ENCODE measurements at regions not wholly inside any gene's neighbourhood (a gene's known extent, or its start where the extent isn't known, plus 50 kb on each side); places are given as distances from the start of the nearest gene placed in this dataset.

GRCh38 chr4:177220376-177220775 is 89.3 kb upstream of the NEIL3 start:
- no peak for DNase-seq
- Mint-ChIP-seq H3K27ac (no peak overlapping the region), H3K36me3 (ENCODE audit: low read depth) (no peaks in the 10 kb centered on the region), H3K27me3 (no peaks in the 10 kb centered on the region), H3K4me1 (ENCODE audit: low read depth) (no peaks in the 10 kb centered on the region), H3K9me3 (no peaks in the 10 kb centered on the region), H3K4me3 (no peak overlapping the region)
- Histone ChIP-seq H3K27ac (ENCODE audit: low read depth in 1 of 2, low read length in 2 of 2) (no peak overlapping the region), H3K4me3 (ENCODE audit: low read length) (no peak overlapping the region), H3K9me3 (ENCODE audit: control insufficient read depth in 1 of 2, insufficient read depth in 1 of 2, low read length in 2 of 2) (no peaks in the 10 kb centered on the region), H3K4me1 (ENCODE audit: insufficient read depth, low read length) (no peaks in the 10 kb centered on the region), H3K27me3 (ENCODE audit: control insufficient read depth in 1 of 2, insufficient read depth in 2 of 2, low read length in 2 of 2) (no peaks in the 10 kb centered on the region), H3K36me3 (ENCODE audit: insufficient read depth, low read length) (no peaks in the 10 kb centered on the region)
- POLR2A ChIA-PET: no interaction called here
- ATAC-seq (ENCODE audit: poor library complexity): no peak
- CTCF ChIA-PET: no interaction called here
- intact Hi-C loops (cut with DNase I, micrococcal nuclease): no loop called here
- TF ChIP-seq CTCF (IDR thresholded peaks at IDR 0.05): no peak

- Histone ChIP-seq H3K27me3 (ENCODE audit: control insufficient read depth in 1 of 2, insufficient read depth in 2 of 2, low read length in 2 of 2) (no peaks in the 10 kb centered on the region), H3K4me1 (ENCODE audit: insufficient read depth, low read length) (no peaks in the 10 kb centered on the region), H3K9me3 (ENCODE audit: control insufficient read depth in 1 of 2, insufficient read depth in 1 of 2, low read length in 2 of 2) (peaks cover 0 to 5% of the 10 kb centered on the region in 2 experiments), H3K36me3 (ENCODE audit: insufficient read depth, low read length) (no peaks in the 10 kb centered on the region), H3K27ac (ENCODE audit: low read depth in 1 of 2, low read length in 2 of 2) (no peak overlapping the region), H3K4me3 (ENCODE audit: low read length) (no peak overlapping the region)
- Mint-ChIP-seq H3K4me3 (no peak overlapping the region), H3K27ac (no peak overlapping the region), H3K27me3 (no peaks in the 10 kb centered on the region), H3K9me3 (no peaks in the 10 kb centered on the region), H3K4me1 (ENCODE audit: low read depth) (no peaks in the 10 kb centered on the region), H3K36me3 (ENCODE audit: low read depth) (no peaks in the 10 kb centered on the region)
- ATAC-seq (ENCODE audit: poor library complexity) (no peak), DNase-seq (no peak)
- POLR2A ChIA-PET: no interaction called here
- intact Hi-C loops (cut with DNase I, micrococcal nuclease): no loop called here
- no peak for TF ChIP-seq CTCF (IDR thresholded peaks at IDR 0.05)
- CTCF ChIA-PET: no interaction called here
Observed at GRCh38 chr4:177222781-177223180, 86.9 kb upstream of the NEIL3 start.

- Histone ChIP-seq H3K4me3 (ENCODE audit: low read length) (no peak overlapping the region), H3K27ac (ENCODE audit: low read depth in 1 of 2, low read length in 2 of 2) (no peak overlapping the region), H3K4me1 (ENCODE audit: insufficient read depth, low read length) (no peaks in the 10 kb centered on the region), H3K9me3 (ENCODE audit: control insufficient read depth in 1 of 2, insufficient read depth in 1 of 2, low read length in 2 of 2) (peaks cover 0 to 5% of the 10 kb centered on the region in 2 experiments), H3K27me3 (ENCODE audit: control insufficient read depth in 1 of 2, insufficient read depth in 2 of 2, low read length in 2 of 2) (no peaks in the 10 kb centered on the region), H3K36me3 (ENCODE audit: insufficient read depth, low read length) (no peaks in the 10 kb centered on the region)
- no peak overlapping the region for H3K27ac Mint-ChIP-seq
- POLR2A ChIA-PET: no interaction called here
- ATAC-seq (ENCODE audit: poor library complexity): no peak
- no peaks in the 10 kb centered on the region for H3K9me3 Mint-ChIP-seq
- H3K36me3 Mint-ChIP-seq (ENCODE audit: low read depth): no peaks in the 10 kb centered on the region
- no peaks in the 10 kb centered on the region for H3K27me3 Mint-ChIP-seq
- TF ChIP-seq CTCF (IDR thresholded peaks at IDR 0.05): no peak
- peaks cover 8% of the 10 kb centered on the region for H3K4me1 Mint-ChIP-seq (ENCODE audit: low read depth)
- no peak overlapping the region for H3K4me3 Mint-ChIP-seq
- CTCF ChIA-PET: no interaction called here
- intact Hi-C loops (cut with DNase I, micrococcal nuclease): no loop called here
- DNase-seq: no peak
Observed at GRCh38 chr4:177225605-177226004, 84.1 kb upstream of the NEIL3 start.

Data from CD4-positive, alpha-beta T cell (primary cell).